ENCODE measurements at regions not wholly inside any gene's neighbourhood (a gene's known extent, or its start where the extent isn't known, plus 50 kb on each side); places are given as distances from the start of the nearest gene placed in this dataset.
A peak's percentile ranks its signal among the peaks of the same experiment; 100 is the strongest.

DNA sequence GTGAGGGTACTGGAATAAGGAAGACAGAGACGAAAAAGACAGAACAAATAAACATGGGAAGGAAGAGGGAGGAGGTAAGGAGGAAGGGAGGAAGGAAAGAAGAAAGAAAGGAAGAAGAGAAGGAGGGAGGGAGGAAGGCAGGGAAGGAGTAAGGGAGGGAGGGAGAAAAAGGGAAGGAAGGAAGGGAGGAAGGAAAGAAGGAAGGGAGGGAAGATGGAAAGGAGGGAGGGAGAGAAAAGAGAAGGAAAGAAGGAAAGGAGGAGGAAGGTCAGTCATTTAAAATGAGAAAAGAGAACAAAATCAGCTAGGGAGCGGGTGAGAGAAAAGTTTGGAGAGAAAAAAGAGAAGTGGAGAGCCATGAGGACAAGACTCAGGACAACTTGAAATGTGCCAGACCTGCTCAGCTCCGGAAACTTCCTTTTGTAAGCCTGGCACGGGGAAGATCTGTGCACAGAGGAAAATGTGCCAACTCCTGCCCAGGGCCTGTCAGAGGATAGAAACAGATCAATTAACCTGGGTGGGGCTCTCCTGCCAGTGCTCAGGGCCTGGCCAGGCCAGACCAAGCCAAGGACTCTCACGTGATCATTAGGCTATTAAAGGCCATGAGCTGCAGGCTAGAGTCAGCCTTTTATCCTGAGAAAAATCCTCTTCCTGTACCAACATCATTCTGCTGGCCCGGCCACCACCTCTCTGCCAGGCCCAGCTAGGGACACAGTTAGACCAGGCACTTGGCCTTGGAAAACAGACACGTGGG, 50.1 kb upstream of the BCL6 start:
- H3K4me3 ChIP-seq (replicated peaks in 1 of 3), result no peak overlapping the region
- H3K9me3 ChIP-seq, result no peaks in the 10 kb centered on the region
- 74 to 85% methylated on average over 7 of the region's 7 CpGs for WGBS, 2 donors
- intact Hi-C loops (cut with DNase I), result no loop called here
- no peaks in the 10 kb centered on the region for H3K27me3 ChIP-seq
- H3K4me1 ChIP-seq, result peaks cover 14 to 25% of the 10 kb centered on the region in 2 donors
- H3K27ac ChIP-seq, result no peak overlapping the region
- no peak for DNase-seq
- no peaks in the 10 kb centered on the region for H3K36me3 ChIP-seq
- TF ChIP-seq POLR2A (IDR thresholded peaks at IDR 0.05), result no peak
- TF ChIP-seq, protein P1, sequence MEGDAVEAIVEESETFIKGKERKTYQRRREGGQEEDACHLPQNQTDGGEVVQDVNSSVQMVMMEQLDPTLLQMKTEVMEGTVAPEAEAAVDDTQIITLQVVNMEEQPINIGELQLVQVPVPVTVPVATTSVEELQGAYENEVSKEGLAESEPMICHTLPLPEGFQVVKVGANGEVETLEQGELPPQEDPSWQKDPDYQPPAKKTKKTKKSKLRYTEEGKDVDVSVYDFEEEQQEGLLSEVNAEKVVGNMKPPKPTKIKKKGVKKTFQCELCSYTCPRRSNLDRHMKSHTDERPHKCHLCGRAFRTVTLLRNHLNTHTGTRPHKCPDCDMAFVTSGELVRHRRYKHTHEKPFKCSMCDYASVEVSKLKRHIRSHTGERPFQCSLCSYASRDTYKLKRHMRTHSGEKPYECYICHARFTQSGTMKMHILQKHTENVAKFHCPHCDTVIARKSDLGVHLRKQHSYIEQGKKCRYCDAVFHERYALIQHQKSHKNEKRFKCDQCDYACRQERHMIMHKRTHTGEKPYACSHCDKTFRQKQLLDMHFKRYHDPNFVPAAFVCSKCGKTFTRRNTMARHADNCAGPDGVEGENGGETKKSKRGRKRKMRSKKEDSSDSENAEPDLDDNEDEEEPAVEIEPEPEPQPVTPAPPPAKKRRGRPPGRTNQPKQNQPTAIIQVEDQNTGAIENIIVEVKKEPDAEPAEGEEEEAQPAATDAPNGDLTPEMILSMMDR (IDR thresholded peaks at IDR 0.05), result no peak

- Histone ChIP-seq H3K4me1 (peaks cover 14 to 25% of the 10 kb centered on the region in 2 donors), H3K27me3 (no peaks in the 10 kb centered on the region), H3K36me3 (no peaks in the 10 kb centered on the region), H3K4me3 (replicated peaks in 1 of 3) (no peak overlapping the region), H3K27ac (no peak overlapping the region), H3K9me3 (no peaks in the 10 kb centered on the region)
- TF ChIP-seq POLR2A (IDR thresholded peaks at IDR 0.05), result no peak
- 65 to 81% methylated on average over 1 of the region's 1 CpG for WGBS, 2 donors
- intact Hi-C loops (cut with DNase I), result no loop called here
- no peak for DNase-seq
Measured at GRCh38 chr3:187798126-187798525, 52.9 kb upstream of the BCL6 start.

- Histone ChIP-seq H3K4me3 (replicated peaks in 1 of 3) (no peak overlapping the region), H3K27me3 (no peaks in the 10 kb centered on the region), H3K9me3 (no peaks in the 10 kb centered on the region), H3K36me3 (no peaks in the 10 kb centered on the region), H3K4me1 (peaks cover 14 to 25% of the 10 kb centered on the region in 2 donors), H3K27ac (peak overlapping the region in 1 of 3 donors; percentile 10)
- WGBS, 2 donors, result 81 to 86% methylated on average over 15 of the region's 15 CpGs
- TF ChIP-seq POLR2A (IDR thresholded peaks at IDR 0.05), result no peak
- TF ChIP-seq, protein P1 (IDR thresholded peaks at IDR 0.05), result no peak
- intact Hi-C loops (cut with DNase I), result no loop called here
- no peak for DNase-seq
Measured at GRCh38 chr3:187798531-187799530, 53.6 kb upstream of the BCL6 start.

- intact Hi-C loops (cut with DNase I), result no loop called here
- H3K4me1 ChIP-seq, result peaks cover 10 to 19% of the 10 kb centered on the region in 2 donors
- no peak overlapping the region for H3K4me3 ChIP-seq (replicated peaks in 1 of 3)
- H3K27me3 ChIP-seq, result no peaks in the 10 kb centered on the region
- no peaks in the 10 kb centered on the region for H3K36me3 ChIP-seq
- 64 to 70% methylated on average over 4 of the region's 4 CpGs for WGBS, 2 donors
- TF ChIP-seq, protein P1 (IDR thresholded peaks at IDR 0.05), result no peak
- TF ChIP-seq POLR2A (IDR thresholded peaks at IDR 0.05), result no peak
- no peak for DNase-seq
- no peak overlapping the region for H3K27ac ChIP-seq
- H3K9me3 ChIP-seq, result no peaks in the 10 kb centered on the region
Measured at GRCh38 chr3:187799942-187800641, 54.8 kb upstream of the BCL6 start.

- no peak overlapping the region for H3K4me3 ChIP-seq (replicated peaks in 1 of 3)
- TF ChIP-seq POLR2A (IDR thresholded peaks at IDR 0.05), result no peak
- TF ChIP-seq, protein P1 (IDR thresholded peaks at IDR 0.05), result no peak
- H3K4me1 ChIP-seq, result peaks cover 5 to 10% of the 10 kb centered on the region in 2 donors
- H3K27ac ChIP-seq, result no peak overlapping the region
- H3K27me3 ChIP-seq, result no peaks in the 10 kb centered on the region
- intact Hi-C loops (cut with DNase I), result no loop called here
- DNase-seq, result no peak
- H3K9me3 ChIP-seq, result no peaks in the 10 kb centered on the region
- H3K36me3 ChIP-seq, result no peaks in the 10 kb centered on the region
- WGBS, 2 donors, result 88 to 90% methylated on average over 5 of the region's 5 CpGs
Measured at GRCh38 chr3:187801152-187801551, 55.9 kb upstream of the BCL6 start.

Measured in thyroid gland (tissue), 4 donors.